T-helper 2 cell treated with Interferon-gamma antibody and Interleukin-4, amounts not matched to agents 5 μg/mL and 100 μg/mL, for 36 hours (primary cell): ENCODE measurements at regions not wholly inside any gene's neighbourhood (a gene's known extent, or its start where the extent isn't known, plus 50 kb on each side); places are given as distances from the start of the nearest gene placed in this dataset.

Experiments used
- DNase-seq: peaks from one replicate; pipeline ENCODE4 v3.0.0; 2021; ENCODE audit warnings: low spot score
- H3K27ac Mint-ChIP-seq: one replicate; pipeline ENCODE4 v1.8.0; 2021; ENCODE audit warnings: mild to moderate bottlenecking, mixed read lengths
- H3K27me3 Mint-ChIP-seq: one replicate; pipeline ENCODE4 v1.8.0; 2021; ENCODE audit warnings: low read depth, mixed read lengths
- H3K36me3 Mint-ChIP-seq: one replicate; pipeline ENCODE4 v1.8.0; 2021; ENCODE audit warnings: low read depth, mixed read lengths
- H3K4me1 Mint-ChIP-seq: one replicate; pipeline ENCODE4 v1.8.0; 2021; ENCODE audit warnings: low read depth, mixed read lengths
- H3K4me3 Mint-ChIP-seq: one replicate; pipeline ENCODE4 v1.8.0; 2022; ENCODE audit warnings: mild to moderate bottlenecking, moderate library complexity, mixed read lengths
- H3K9me3 Mint-ChIP-seq: one replicate; pipeline ENCODE4 v1.8.0; 2021; ENCODE audit warnings: mixed read lengths

DNA sequence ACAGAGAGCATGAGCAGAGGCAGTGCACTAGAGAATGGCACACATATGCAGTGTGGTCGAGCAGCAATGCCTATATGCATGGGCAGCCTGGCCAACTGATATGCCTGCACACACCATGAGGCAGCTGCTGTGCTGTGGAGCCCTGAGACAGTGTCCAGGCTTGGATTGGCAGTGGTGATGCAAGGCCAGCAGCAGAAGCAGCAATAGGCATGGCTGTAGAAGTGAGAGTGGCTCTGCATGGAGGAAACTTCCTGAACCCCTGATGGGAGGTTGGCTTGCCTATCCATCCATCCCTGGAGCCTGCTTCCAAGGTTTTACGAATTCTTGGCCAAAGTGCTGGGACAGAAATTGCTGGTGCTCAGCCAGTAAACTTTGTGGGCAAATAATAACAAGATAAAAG is 89.7 kb downstream of the DIRAS3 start:
- no peak overlapping the region for H3K4me3 Mint-ChIP-seq
- no peak overlapping the region for H3K27ac Mint-ChIP-seq
- DNase-seq, result no peak
- no peaks in the 10 kb centered on the region for H3K36me3 Mint-ChIP-seq
- H3K27me3 Mint-ChIP-seq, result no peaks in the 10 kb centered on the region
- no peaks in the 10 kb centered on the region for H3K4me1 Mint-ChIP-seq
- peaks cover 5% of the 10 kb centered on the region for H3K9me3 Mint-ChIP-seq

DNA sequence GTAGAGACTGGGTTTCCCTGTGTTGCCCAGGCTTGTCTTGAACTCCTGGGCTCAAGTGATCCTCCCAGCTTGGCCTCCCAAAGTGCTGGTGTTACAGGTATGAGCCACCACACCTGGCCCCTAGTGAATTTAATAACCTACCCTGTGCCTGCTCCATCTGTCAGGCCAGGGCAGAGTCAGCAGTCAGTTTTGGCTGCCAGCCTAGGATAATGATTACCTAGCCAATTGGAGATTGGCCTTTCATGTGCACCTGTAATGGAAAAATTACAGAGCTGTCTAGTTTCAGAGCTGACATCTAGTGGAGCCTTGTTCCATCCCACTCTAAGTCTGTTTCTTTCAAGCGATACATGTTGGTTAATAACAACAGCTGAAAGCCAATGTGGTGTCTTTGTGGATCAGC is 92.0 kb downstream of the DIRAS3 start:
- DNase-seq, result no peak
- Mint-ChIP-seq H3K4me1 (no peaks in the 10 kb centered on the region), H3K4me3 (no peak overlapping the region), H3K27ac (no peak overlapping the region), H3K9me3 (peaks cover under 1% of the 10 kb centered on the region), H3K27me3 (no peaks in the 10 kb centered on the region), H3K36me3 (no peaks in the 10 kb centered on the region)

DNA sequence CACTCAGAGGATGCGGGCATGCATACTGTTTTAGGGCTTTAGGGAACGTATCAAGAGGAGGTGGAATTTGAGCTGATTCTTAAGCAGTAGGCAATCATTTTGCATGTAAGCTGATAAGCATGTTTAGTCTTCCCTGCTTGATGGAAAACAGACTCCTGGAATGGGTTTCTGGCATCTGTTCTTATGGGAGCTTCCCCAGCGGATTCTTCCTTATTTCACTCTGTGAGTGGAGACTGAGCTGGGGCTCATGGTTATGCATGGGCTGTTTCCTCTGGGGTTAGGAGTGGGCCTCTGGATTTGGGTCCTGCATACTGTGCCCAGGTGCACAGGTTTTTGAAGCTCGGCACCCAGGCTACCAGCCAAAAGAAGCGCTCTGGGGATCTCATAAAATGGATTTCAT is 93.4 kb downstream of the DIRAS3 start:
- no peaks in the 10 kb centered on the region for H3K9me3 Mint-ChIP-seq
- H3K4me3 Mint-ChIP-seq, result no peak overlapping the region
- H3K27ac Mint-ChIP-seq, result no peak overlapping the region
- H3K36me3 Mint-ChIP-seq, result no peaks in the 10 kb centered on the region
- H3K4me1 Mint-ChIP-seq, result no peaks in the 10 kb centered on the region
- no peaks in the 10 kb centered on the region for H3K27me3 Mint-ChIP-seq
- no peak for DNase-seq

DNA sequence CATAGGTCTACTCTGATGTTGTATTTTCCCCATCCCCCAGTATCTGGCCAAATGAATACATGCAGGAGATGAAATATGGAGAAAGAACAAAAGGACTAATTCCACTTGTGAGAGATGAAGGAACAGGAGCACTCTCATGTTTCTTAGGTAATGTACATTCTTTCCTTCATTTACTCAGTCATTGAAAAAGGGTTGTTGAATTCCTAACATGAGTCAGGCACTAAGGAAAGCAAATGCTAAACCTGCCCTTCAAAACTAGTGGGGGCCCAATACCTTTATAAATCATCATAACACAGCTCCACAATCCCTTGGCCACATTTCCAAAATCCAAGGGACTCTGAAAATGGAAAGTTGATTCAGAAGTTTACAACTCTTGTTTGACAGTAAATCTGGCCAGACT is 94.3 kb downstream of the DIRAS3 start:
- H3K9me3 Mint-ChIP-seq, result no peaks in the 10 kb centered on the region
- H3K36me3 Mint-ChIP-seq, result no peaks in the 10 kb centered on the region
- H3K4me1 Mint-ChIP-seq, result no peaks in the 10 kb centered on the region
- no peak overlapping the region for H3K4me3 Mint-ChIP-seq
- no peak for DNase-seq
- H3K27ac Mint-ChIP-seq, result no peak overlapping the region
- H3K27me3 Mint-ChIP-seq, result no peaks in the 10 kb centered on the region

DNA sequence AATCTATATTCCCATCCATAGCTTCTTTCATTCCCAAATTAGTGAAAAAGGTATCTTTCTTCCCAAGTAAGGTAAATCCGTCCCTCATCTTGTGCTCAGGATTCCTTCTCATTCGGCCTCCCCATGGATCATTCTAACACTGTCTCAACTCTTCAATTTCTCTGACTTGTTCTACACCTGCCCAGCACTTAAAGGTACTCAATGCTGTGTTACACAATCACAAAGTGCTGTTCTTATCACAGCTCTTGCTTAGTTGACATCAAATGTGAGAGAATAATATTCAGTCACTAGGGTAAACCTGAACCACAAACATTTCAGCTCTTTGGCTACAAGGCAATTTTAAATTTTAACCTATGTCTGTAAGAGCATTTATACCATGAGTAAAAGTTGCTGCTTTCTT is 94.8 kb downstream of the DIRAS3 start:
- H3K4me3 Mint-ChIP-seq, result no peak overlapping the region
- no peak for DNase-seq
- H3K4me1 Mint-ChIP-seq, result no peaks in the 10 kb centered on the region
- no peak overlapping the region for H3K27ac Mint-ChIP-seq
- no peaks in the 10 kb centered on the region for H3K36me3 Mint-ChIP-seq
- no peaks in the 10 kb centered on the region for H3K27me3 Mint-ChIP-seq
- no peaks in the 10 kb centered on the region for H3K9me3 Mint-ChIP-seq

DNA sequence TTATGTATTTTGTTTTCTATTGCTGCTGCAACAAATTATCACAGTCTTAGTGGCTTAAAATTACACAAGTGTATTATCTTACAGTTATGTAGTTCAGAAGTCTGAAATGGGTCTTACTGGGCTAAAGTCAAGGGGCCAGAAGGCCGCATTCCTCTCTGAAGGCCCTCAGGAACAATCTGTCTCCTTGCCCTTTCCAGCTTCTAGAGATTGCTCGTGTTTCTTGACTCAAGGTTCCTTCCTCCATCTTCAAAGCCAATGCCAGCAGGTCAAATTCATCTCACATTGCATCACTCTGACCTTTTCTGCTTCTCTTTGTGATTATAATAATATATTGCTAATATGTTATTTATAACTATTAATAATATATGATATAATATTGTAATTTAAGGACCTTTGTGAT is 97.1 kb downstream of the DIRAS3 start:
- H3K9me3 Mint-ChIP-seq, result no peaks in the 10 kb centered on the region
- no peak overlapping the region for H3K27ac Mint-ChIP-seq
- H3K27me3 Mint-ChIP-seq, result no peaks in the 10 kb centered on the region
- no peak for DNase-seq
- H3K4me1 Mint-ChIP-seq, result no peaks in the 10 kb centered on the region
- no peaks in the 10 kb centered on the region for H3K36me3 Mint-ChIP-seq
- H3K4me3 Mint-ChIP-seq, result no peak overlapping the region

DNA sequence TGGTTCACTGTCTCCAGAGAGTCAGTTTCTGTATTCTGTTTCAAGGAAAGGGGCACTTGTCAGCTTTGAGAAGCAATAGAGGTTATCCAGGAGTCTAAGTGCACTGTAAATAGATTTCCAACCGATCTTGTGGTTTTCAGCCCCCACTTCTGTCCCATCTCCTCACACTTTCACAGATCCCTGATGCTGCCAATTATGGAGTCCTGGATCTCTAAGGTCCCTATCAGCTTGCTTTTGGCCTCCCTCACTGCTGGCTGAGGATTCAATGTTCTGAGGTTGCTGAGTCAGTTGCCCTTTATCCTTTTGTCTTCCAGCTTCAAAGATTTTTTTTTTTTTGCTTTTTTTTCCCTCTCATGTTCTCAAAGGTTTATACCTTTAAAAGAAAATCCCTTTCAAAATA is 98.4 kb downstream of the DIRAS3 start:
- Mint-ChIP-seq H3K27me3 (no peaks in the 10 kb centered on the region), H3K4me3 (no peak overlapping the region), H3K36me3 (no peaks in the 10 kb centered on the region), H3K9me3 (no peaks in the 10 kb centered on the region), H3K4me1 (no peaks in the 10 kb centered on the region), H3K27ac (no peak overlapping the region)
- DNase-seq, result no peak

DNA sequence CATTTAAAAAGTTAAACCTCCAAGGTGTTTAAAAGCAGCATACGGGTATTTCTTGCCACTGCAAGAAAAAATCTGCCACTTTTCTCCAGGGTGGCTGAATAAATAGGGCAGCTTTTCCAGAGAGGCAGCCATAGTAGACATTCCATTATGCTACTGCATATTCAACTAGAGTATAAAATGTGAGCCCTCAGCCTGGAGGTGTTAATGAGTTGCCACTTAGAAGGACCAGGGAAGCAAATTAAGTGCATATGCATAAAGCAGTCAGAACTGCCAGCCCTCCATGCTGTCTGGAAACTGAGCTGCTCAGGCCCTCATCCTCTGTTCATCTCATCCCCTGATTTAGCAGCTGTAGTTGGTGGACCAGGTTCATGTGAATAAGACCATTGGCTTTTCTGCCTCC is 99.4 kb downstream of the DIRAS3 start:
- H3K4me1 Mint-ChIP-seq, result no peaks in the 10 kb centered on the region
- no peak overlapping the region for H3K27ac Mint-ChIP-seq
- H3K4me3 Mint-ChIP-seq, result no peak overlapping the region
- no peaks in the 10 kb centered on the region for H3K27me3 Mint-ChIP-seq
- no peak for DNase-seq
- H3K9me3 Mint-ChIP-seq, result no peaks in the 10 kb centered on the region
- H3K36me3 Mint-ChIP-seq, result no peaks in the 10 kb centered on the region

DNA sequence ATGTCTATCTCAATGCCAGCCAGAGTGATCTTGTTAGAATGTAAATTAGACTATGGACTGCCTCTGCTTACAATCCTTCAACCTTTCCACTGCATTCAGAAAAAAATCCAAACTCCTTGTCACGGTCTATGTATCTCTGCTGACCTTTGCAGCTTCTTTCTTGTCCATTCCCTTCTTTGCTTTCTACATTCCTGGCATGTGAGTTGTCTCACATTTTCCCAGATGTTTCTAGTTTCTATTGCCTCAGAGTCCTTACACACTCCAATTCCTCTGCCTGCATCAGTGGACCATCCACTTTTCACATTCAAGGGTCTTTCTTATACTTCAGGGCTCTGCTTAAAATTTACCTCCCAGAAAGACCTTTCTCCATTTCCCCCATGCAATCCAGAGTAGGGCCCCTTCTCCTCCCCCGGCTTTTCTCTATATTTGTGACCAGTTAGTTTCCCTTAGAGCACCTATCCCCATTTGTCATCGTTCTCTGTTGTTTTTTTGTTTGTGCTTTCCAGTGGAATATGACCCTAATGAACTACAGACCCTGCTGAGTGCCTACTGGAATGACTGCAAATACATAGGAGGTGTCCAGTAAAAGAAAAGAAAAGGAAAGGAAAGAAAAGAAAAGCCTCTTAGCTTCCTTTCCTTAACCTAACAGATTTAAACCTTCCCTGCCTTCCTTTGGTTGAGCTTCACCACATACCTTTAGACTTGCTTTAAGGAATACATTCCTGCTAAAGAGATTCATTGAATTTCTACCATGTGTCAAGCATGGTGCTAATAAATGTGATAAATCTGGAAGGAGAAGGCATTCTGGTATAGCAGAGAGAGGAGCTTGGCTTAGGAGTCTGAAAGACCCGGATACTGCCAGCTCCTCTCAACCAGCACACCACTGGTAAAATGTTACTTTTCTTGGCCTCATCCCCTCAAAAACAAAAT is 102.0 kb downstream of the DIRAS3 start:
- Mint-ChIP-seq H3K9me3 (no peaks in the 10 kb centered on the region), H3K27me3 (no peaks in the 10 kb centered on the region), H3K36me3 (no peaks in the 10 kb centered on the region), H3K27ac (no peak overlapping the region), H3K4me1 (no peaks in the 10 kb centered on the region), H3K4me3 (no peak overlapping the region)
- no peak for DNase-seq

DNA sequence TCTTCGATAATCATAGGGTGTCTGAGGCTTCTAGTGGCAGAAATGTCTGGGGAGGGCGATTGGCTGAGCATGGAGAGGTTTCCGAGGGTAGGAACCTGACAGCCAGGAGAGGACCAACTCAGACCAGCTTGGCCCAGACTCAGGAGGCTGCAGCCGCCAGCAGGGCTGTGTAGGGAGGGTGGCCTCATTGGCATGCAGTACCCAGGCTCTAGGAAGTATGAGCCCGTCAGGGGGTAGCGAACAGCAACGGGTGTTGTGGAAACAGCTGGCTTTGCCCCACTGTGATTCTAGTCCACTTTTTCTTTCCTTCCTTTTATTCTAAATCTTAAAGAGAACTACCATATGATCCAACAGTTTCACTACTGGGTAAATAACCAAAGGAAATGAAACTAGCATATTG is 103.3 kb downstream of the DIRAS3 start:
- Mint-ChIP-seq H3K27ac (no peak overlapping the region), H3K4me1 (no peaks in the 10 kb centered on the region), H3K9me3 (no peaks in the 10 kb centered on the region), H3K27me3 (no peaks in the 10 kb centered on the region), H3K36me3 (no peaks in the 10 kb centered on the region), H3K4me3 (no peak overlapping the region)
- DNase-seq, result no peak

DNA sequence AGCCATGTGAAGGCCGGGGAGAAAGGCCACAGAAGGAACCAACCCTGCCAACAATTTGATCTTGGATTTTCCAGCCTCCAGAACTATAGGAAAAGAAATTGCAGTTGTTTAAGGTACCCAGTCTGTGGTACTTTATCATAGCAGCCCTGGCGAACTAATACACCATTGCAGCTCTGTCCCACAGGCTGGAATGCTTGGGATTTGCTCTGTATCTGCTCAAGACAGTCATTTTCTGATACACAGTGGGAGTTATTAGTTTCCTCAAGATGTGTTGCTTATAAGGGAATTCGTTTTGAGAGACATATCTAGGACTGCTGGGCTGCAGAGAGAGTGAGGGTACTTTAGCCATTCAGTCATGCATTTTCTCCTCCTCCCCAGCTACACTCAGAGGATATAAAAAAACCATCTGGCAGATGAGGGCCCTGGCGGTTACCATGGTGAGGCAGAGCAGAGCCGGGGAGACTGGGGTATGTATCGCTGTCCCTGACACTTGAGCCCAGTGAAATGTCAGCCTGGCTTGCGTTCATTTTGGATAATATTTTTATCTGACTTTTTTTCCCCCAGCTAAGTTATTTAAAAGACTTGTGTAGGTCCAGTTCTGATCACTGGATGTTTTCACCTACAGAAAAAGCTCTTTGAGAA is 104.6 kb downstream of the DIRAS3 start:
- Mint-ChIP-seq H3K36me3 (no peaks in the 10 kb centered on the region), H3K27me3 (no peaks in the 10 kb centered on the region), H3K9me3 (no peaks in the 10 kb centered on the region), H3K4me1 (no peaks in the 10 kb centered on the region), H3K4me3 (no peak overlapping the region), H3K27ac (no peak overlapping the region)
- DNase-seq, result no peak

DNA sequence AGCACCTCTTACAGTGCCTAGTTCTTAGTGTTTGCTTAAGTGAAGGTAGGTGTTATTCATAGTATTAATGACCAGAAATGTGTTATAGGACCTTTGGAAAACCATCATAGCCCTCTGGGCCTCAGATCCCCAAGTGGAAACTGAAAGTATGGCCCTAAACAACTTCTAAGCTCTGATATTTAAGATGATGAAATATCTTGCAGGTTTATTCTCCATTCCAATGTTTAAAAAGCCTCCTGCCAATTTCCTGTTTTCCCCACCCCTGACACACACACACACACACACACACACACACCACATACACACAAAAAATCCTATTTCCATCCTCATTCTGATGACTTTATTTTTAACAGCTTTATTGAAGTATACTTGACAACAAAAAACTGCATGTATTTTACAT is 108.2 kb downstream of the DIRAS3 start:
- DNase-seq, result no peak
- no peaks in the 10 kb centered on the region for H3K36me3 Mint-ChIP-seq
- H3K27ac Mint-ChIP-seq, result no peak overlapping the region
- H3K9me3 Mint-ChIP-seq, result no peaks in the 10 kb centered on the region
- no peaks in the 10 kb centered on the region for H3K27me3 Mint-ChIP-seq
- H3K4me1 Mint-ChIP-seq, result no peaks in the 10 kb centered on the region
- H3K4me3 Mint-ChIP-seq, result no peak overlapping the region

DNA sequence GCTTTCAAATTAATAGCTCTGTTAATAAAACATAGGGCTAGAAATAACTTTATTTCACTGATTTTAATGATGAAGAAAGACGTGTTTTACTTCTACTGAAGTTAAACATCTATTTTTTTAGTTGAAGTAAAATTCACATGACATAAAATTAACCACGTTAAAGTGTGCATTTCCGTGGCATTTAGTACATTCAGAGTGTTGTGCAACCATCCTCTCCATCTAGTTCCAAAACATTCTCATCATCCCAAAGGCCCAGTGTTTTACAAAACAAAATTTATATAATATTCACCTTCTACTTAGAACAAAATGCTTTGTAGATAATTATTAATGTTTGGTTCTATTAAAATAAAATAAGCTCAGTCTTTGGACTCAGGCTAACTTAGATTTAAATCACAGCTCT is 108.5 kb upstream of the GNG12 start:
- Mint-ChIP-seq H3K4me3 (no peak overlapping the region), H3K36me3 (no peaks in the 10 kb centered on the region), H3K27ac (no peak overlapping the region), H3K9me3 (no peaks in the 10 kb centered on the region), H3K27me3 (no peaks in the 10 kb centered on the region), H3K4me1 (no peaks in the 10 kb centered on the region)
- no peak for DNase-seq

DNA sequence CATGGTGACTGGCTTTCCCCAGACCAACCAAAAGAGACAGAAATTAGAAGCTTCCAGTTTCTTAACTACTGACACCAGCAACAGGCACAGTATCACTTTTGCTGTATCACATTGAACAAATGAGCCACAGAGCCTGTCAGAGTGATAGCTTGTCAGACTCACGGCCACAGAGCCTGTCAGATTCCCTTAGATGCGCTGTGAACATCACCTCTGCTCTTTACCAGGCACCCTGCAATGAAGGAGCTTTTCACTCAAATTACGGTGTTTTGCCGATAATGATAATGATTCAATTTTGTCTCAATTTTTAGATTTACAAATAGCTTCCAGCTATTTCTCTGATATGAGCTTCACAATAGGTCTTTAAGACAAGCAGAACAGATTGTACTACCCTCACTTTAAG is 107.9 kb upstream of the GNG12 start:
- Mint-ChIP-seq H3K4me3 (no peak overlapping the region), H3K27ac (no peak overlapping the region), H3K36me3 (no peaks in the 10 kb centered on the region), H3K27me3 (no peaks in the 10 kb centered on the region), H3K9me3 (no peaks in the 10 kb centered on the region), H3K4me1 (no peaks in the 10 kb centered on the region)
- no peak for DNase-seq

DNA sequence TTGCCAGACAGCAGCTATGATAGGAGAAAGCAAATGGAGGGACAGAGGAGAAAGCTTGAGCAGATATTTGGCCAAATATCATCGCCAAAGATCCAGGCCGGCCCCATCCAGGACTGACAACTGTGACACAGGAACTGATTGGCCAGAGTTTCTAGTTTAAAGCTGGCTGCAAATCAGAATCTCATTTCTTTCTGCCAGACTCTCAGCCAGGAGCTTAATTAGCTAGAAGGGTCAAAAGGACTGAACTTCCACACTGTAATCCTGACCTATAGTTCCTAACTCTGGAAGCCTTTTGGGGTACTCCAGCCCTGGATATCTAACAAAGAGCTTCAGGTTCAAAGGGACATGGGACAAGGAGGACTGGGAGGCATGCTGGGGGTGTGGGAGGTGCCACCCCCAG is 106.7 kb upstream of the GNG12 start:
- no peaks in the 10 kb centered on the region for H3K27me3 Mint-ChIP-seq
- no peaks in the 10 kb centered on the region for H3K9me3 Mint-ChIP-seq
- no peaks in the 10 kb centered on the region for H3K36me3 Mint-ChIP-seq
- no peaks in the 10 kb centered on the region for H3K4me1 Mint-ChIP-seq
- no peak overlapping the region for H3K4me3 Mint-ChIP-seq
- no peak overlapping the region for H3K27ac Mint-ChIP-seq
- DNase-seq, result no peak
